CD4-positive, alpha-beta T cell treated with Interferon gamma for 1 hour (primary cell): ENCODE measurements at regions not wholly inside any gene's neighbourhood (a gene's known extent, or its start where the extent isn't known, plus 50 kb on each side); places are given as distances from the start of the nearest gene placed in this dataset.
"Not testable (repeated sequence)": the region's sequence is repeated elsewhere in the genome, so short reads cannot be mapped to it uniquely, and the experiment has no call there.

ENCODE experiments used
- DNase-seq: peaks from one replicate; pipeline ENCODE4 v3.0.0-alpha.2; 2020

DNA sequence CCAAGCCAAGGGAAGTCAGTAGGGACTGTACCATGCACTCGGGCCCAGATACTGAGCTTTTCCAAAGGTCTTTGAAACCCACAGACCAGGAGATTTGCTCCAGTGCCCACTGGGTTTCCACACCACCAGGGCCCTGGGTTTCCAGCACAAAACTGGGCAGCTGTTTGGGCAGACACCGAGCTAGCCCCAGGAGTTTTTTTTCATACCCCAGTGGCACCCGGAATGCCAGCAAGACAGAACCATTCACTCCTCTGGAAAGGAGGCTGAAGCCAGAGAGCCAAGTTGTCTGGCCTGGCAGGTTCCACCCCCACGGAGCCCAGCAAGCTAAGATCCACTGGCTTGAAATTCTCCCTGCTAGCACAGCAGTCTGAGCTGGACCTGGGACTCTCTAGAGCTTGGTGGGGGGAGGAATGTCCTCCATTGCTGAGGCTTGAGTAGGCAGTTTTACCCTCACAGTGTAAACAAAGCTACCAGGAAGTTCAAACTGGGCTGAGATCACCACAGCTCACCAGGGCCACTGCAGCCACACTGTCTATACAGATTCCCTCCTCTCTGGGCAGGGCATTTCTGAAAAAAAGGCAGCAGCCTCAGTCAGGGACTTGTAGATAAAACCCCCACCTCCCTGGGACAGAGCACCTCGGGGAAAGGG is 793.7 kb downstream of the RPS29 start:
- no peak for DNase-seq

- no peak for DNase-seq
These were observed 797.4 kb downstream of the RPS29 start for GRCh38 chr14:48788771-48789170.

DNA sequence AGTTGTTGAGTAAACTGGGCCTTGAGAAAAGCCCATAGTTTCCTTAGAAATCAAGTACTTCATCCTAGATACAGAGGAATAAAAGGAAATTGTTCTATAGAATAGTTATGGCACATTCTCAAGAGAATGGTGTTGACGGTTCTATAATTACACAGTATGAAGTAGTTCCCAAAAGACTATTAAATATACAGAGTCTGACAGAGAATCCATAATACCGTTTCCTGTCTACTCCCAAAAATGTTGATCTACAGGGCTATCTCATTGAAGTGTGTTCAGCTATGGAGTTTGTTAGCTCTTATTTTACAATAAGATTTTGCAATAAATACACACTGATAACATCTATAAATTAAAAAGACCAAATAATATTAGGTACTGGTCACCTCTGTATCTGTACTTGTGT is 799.7 kb downstream of the RPS29 start:
- DNase-seq: no peak

GRCh38 chr14:48771717-48772116 is 814.5 kb downstream of the RPS29 start:
- DNase-seq: no peak

- DNase-seq: no peak
These were observed 834.9 kb downstream of the RPS29 start for GRCh38 chr14:48751293-48751692.

DNA sequence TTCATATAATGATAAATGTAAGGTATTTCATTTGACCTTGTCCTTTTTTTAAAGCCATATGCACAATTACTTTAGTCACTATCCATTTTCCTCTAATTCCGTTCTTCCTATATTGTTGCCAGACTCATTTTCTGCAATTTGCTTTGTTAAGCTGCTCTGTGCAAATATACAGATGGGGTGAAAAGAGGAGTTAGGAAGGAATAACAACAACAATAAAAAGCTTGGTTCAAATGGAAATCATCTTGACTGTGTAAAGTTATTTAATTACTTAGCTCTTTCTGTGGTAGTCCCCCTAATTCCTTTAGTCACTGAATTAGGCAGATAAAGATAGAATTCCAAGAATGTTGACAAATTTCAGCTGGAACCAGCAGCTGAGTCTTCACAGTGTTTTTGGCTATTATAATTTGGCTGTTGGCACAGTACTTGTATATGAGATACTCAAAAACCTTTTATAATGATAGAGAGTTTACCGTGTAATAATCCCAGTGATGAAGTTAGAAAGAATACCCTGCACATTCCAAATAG is 838.0 kb downstream of the RPS29 start:
- no peak for DNase-seq

DNA sequence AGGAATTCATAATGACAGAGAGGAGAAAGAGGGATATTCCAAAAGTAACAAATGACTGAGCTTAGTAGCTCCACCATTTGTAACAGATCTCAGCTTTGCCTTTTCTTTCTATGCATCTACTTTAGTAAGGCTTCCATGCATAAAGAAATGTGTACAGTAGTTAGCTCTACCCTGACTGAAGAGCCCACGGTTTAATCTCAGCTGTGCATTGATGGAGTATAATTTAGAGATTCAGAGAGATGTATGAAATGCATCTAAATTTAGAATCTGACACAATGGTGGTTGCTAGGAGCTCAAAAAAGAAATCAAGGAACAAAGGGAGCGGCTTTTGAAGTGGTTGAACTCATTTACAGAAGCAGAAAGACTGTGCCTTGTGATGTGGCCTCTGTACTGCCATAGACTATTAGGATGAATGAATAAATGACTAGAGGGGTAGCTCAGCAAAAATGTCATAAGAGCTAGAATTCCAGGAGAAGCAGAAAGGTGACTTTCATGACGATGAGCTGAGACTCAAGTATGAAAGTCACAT is 838.6 kb downstream of the RPS29 start:
- DNase-seq: no peak

GRCh38 chr14:48744202-48744601 is 842.0 kb downstream of the RPS29 start:
- DNase-seq: no peak

DNA sequence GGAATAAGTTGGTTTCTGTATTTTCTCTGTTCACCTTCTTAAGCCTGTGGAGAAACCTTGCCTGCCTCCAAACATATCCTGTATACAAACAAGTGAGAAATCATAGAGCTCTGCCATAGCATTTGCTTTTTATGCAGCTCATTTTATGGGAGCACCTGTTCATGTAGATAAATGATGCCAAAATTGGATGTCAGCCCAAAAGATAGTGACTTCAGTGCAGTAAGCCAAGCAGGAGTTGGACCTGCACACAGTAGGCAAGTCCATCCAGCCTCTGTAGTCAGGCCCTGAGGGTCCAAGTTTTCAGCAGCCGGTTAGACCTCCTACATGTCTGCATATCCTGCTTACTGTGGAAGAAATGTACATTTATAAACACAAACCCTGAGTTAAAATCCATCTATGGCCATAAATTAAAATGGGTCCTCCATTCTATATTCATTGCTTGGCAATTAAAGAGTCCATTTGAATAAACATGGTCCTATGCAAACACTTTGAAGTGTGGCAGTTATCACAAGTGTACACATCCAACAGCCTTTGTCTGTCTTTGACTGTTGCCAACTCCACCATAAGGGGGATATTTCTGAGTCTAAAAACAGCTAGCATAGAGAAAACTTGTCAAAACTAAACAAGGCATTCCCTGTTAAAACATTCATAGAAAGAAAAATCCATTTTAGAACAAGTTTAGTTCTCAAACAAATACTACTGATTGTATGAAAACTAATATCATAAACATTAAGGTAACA is 847.8 kb downstream of the RPS29 start:
- no peak for DNase-seq

DNA sequence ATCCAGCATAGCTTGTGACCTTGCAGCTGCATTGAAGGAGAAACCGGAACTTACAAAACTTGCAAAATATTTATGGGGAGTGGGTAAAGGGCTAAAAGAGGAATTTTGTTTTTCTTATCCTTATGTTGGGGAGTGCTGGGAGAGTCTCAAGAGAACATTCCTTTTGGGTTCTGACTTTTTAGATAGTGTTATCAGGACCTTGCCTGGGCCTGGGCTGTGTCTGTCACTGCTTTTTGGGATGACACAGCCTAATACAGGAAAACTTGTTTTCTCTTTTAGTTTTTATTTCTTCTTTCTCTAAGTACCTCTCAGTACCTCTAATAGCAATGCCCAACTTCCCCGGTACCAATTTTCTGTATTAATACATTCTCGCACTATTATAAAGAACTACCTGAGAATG is 850.6 kb downstream of the RPS29 start:
- no peak for DNase-seq

GRCh38 chr14:48731260-48731659 is 854.9 kb downstream of the RPS29 start:
- no peak for DNase-seq

GRCh38 chr14:48726080-48726642 is 860.0 kb downstream of the RPS29 start:
- DNase-seq: no peak

DNA sequence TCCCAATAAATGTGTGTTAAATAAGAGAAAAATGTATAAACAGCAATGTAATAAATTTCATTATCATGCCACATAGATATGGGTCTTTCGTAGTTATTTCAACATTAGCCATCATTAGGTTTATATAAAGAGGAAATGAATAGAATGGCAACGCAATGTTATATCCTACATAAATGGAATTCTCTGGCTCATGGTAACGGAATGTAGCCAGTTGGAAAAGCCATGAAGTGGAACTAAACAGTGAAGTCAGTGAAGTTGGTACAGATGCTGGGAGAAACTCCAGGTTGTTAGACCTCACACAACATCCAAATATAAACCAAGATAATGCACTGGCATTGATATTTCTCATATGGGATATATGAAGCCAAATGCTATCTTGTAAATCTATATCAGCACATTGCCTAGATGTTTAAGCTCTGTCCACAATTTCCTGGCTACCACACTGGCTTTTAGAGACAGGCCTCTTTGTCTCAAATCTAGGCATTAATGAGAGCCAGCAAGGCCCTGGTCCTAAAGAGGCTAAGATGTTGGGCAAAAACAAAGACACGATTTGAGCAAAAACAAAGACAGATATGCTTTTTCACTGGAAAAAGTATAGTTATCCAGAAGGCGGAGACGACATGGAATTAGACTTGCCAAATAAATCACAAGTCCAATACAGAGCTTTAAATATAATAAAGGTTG is 861.0 kb downstream of the RPS29 start:
- DNase-seq: no peak

DNA sequence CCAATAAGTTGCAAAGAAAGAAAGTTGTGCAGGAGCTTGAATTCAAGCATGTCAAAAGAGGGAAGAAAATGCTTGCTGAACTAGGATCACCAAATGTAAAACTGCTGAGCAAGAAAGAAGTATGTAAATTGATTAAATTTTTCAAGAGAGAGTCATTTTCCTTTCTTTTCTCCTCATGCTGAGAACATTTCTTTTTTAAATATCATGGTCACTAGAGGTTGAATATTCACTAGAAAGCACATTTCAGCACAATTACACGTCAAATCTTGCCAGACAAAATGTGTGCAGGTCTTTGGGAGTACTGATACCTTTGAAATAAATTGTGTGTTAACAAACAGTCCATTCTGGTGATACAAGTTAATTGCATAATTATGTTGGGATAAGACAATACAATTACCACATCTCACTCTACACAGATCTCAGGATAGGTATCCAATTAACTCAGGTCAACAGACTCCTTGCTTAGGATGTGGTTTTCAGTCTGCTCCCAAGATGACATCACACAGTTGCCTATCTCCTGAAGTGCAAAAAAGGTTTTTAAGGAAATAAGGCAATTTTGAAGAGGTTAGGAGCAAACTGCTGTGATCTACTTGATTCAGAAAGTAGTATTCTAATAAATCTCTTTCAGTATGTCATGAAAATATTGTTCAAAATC is 862.2 kb downstream of the RPS29 start:
- no peak for DNase-seq

DNA sequence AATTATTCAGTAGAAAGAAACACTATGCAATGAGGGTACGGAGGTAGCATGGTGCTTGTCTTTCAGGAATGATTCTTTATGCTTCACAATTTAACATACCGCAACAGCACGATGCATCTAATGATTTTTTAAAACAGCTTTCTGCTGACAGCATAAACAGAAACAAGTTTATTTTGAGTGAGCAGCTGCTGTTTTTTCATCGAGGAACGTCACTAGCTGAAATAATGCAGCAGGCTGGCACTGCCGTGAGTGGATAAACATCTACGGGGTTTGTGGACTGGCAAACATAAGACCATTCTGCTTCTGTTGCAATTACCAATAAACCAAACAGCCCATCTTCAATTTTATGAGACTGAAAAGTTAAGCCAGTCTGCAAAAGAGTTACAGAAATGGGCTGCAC is 871.8 kb downstream of the RPS29 start:
- DNase-seq: no peak

DNA sequence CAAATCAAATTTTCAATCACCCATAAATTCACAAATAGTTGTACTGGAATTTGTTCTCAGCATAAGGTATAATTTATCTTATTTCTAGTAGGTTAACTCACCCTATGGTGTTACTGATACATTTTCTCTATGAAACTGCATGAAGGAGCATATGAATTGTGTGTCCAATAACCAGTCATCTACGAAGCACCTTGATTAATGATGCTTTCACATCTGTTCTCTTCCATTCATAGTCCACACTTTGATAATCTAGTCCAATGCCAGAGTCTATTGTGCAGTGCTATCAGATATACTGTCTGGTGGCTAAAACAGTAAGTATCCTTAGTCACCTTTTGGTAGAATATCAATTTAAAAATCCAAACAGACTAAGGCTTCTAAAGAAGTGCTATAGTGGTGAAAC is 876.0 kb downstream of the RPS29 start:
- DNase-seq: no peak

DNA sequence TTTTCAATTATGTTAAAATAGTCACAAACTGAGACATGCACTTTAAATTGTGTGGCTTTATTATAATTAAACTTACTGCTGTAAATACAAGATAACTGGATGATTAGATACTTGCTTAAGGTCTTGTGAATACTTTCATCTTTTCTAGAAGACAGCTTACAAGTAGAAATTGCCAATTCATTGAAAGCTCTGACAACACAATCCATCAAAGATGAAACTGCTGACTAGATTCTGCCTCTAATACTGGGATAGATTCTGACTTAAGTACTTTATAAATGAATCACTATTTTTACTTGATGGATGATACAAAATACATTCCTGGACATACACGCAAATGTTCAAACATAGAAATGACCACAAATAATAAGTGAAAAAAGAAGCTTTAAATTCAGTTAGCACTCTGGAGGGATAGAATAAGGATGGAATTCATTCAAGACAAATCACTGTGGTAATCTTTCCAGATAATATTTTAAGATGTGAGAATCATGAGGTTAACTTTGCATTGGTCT is 876.8 kb downstream of the RPS29 start:
- no peak for DNase-seq

- DNase-seq: no peak
These were observed 881.5 kb downstream of the RPS29 start for GRCh38 chr14:48704639-48705038.

DNA sequence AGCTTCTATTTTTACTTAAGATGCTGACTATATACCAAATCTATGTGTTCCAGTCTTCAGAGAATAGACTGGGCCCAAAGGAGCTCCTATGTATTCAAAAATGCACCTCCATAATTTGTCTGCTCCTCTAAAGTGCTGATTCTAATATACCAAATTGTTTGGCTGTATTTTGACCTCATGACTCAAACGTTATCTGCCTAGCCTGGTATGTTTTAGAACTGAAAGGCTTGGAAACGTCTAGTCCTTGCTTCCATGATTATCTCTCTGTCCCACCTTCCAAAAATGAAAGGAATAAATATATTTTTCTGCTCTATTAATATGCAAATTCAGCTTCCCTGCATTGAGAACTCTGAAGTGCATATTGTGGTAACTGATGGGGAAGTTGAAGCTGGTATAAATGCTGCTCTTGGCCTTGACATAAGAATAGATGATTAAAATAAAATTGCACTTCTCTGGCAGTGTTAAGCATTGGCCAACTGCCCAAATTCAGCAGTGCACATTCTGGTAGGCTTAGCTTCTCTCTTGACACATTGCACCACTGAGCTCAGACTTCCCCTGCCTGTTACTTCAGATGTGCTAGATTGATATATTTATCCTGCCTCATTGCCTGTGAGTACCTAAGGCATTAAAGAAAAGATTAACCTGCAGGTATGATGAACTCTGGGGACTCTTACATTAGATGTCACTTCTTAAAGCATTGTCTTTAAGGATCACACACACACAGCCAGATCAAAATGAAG is 882.3 kb downstream of the RPS29 start:
- DNase-seq: no peak

DNA sequence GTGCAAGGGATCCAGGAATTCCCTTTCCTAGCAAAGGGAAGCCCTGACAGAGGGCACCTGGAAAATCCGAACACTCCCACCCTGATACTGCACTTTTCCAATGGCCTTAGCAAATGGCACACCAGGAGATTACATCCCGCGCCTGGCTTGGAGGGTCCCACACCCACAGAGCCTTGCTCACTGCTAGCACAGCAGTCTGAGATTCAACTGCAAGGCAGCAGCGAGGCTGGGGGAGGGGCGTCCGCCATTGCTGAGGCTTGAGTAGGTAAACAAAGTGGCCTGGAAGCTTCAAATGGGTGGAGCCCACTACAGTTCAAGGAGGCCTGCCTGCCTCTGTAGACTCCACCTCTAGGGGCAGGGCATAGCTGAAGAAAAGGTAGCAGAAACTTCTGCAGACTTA is 888.8 kb downstream of the RPS29 start:
- not testable (repeated sequence) for DNase-seq

- no peak for DNase-seq
These were observed 892.4 kb downstream of the RPS29 start for GRCh38 chr14:48693793-48694192.

DNA sequence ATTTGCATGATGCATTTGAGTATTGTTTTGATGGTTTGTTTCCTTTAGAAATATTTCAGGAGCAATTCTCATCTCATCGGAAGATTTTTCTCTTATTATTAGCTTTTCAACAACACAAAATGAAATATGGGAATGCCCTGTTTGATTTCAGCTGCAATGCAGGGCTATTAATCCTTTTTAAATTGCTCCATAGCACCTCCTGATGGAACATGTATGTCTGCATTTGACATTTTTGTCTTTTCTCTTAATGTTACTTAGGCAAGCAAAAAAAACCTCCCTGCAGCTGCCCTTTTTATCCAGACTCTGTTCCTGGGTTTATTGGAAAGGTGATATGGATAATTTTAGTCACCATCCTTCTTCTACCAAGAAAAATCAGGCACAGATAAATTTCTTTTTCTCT is 895.8 kb downstream of the RPS29 start:
- no peak for DNase-seq
